ENCODE measurements at regions not wholly inside any gene's neighbourhood (a gene's known extent, or its start where the extent isn't known, plus 50 kb on each side); places are given as distances from the start of the nearest gene placed in this dataset.

DNA sequence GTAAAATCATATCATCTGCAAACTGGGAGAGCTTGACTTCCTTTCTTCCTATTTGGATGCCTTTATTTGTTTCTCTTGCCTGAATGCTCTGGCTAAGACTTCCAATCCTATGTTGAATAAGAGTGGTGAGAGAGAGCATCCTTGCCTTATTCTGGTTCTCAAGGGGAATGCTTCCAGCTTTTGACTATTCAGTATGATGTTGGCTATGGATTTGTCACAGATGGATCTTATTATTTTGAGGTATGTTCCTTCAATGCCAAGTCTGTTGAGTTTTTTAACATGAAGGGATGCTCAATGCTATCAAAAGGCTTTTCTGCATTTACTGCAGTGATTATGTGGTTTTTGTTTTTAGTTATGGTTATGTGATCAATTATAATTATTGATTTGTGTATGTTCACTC lies 2144.6 kb upstream of the TENM3 start:
- TF ChIP-seq POLR2AphosphoS5 (IDR thresholded peaks at IDR 0.05; ENCODE audit: low read depth): no peak
- TF ChIP-seq, protein P1, sequence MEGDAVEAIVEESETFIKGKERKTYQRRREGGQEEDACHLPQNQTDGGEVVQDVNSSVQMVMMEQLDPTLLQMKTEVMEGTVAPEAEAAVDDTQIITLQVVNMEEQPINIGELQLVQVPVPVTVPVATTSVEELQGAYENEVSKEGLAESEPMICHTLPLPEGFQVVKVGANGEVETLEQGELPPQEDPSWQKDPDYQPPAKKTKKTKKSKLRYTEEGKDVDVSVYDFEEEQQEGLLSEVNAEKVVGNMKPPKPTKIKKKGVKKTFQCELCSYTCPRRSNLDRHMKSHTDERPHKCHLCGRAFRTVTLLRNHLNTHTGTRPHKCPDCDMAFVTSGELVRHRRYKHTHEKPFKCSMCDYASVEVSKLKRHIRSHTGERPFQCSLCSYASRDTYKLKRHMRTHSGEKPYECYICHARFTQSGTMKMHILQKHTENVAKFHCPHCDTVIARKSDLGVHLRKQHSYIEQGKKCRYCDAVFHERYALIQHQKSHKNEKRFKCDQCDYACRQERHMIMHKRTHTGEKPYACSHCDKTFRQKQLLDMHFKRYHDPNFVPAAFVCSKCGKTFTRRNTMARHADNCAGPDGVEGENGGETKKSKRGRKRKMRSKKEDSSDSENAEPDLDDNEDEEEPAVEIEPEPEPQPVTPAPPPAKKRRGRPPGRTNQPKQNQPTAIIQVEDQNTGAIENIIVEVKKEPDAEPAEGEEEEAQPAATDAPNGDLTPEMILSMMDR (IDR thresholded peaks at IDR 0.05; ENCODE audit: insufficient read depth, low read length): no peak

Data from HL-60 (cell line).